ENCODE measurements at regions not wholly inside any gene's neighbourhood (a gene's known extent, or its start where the extent isn't known, plus 50 kb on each side); places are given as distances from the start of the nearest gene placed in this dataset.
"Not testable (repeated sequence)": the region's sequence is repeated elsewhere in the genome, so short reads cannot be mapped to it uniquely, and the experiment has no call there.

- DNase-seq (ENCODE audit: low read depth): not testable (repeated sequence)
These were observed 59.3 kb upstream of the SULF2 start for GRCh38 chr20:47844568-47844906.

- no peak for DNase-seq (ENCODE audit: low read depth)
These were observed 58.7 kb upstream of the SULF2 start for GRCh38 chr20:47843886-47844567.

DNA sequence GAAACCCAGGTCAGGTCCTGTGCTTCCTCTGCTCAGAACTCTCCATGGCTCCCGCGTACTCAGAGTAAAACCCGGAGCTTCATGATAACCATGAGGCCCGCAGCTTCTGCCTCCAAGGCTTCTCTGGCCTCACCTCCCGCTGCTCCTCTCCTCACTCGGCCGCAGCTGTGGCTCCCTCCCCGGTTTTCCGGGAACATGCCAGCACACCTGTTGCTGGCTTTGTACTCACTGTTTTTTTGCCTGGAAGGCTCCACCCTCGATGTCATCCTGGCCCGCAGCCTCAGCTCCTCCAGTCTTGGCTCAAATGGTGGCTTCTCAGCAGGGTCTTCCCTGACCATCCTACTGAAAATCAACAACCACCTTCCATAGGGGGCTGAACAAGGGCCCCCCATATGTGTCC, 57.7 kb upstream of the SULF2 start:
- DNase-seq (ENCODE audit: low read depth): not testable (repeated sequence)

- DNase-seq (ENCODE audit: low read depth): not testable (repeated sequence)
These were observed 56.7 kb upstream of the SULF2 start for GRCh38 chr20:47842004-47842403.

GRCh38 chr20:47836256-47836817, 51.1 kb upstream of the SULF2 start:
- DNase-seq (ENCODE audit: low read depth): not testable (repeated sequence)

All from activated T-cell treated with anti-CD3 and anti-CD28 coated beads for 48 hours (primary cell).